GM21825 (cell line): ENCODE measurements at regions not wholly inside any gene's neighbourhood (a gene's known extent, or its start where the extent isn't known, plus 50 kb on each side); places are given as distances from the start of the nearest gene placed in this dataset.

Experiments used
- ATAC-seq: cut with Tn5 transposase; IDR thresholded peaks from one replicate; pipeline ENCODE4 v1.9.1; 2021; ENCODE audit warnings: mild to moderate bottlenecking, moderate library complexity; ENCODE audit not compliant: unreplicated experiment

DNA sequence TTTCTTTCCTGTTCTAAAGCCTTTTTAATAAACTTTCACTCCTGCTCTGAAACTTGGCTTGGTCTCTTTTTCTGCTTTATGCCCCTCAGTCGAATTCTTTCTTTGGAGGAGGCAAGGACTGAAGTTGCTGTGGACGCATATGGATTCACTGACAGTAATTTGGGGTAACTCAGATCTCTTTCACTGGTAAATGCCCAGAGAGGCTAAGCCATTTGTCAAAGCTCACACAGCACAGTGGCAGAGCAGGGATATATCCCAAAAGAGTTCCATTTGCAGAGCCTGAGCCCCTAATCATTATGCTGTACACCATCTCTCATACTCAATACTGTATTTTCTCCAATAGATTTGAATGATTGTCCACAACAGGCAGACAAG, 72.3 kb upstream of the GALNT15 start:
- ATAC-seq: no peak

DNA sequence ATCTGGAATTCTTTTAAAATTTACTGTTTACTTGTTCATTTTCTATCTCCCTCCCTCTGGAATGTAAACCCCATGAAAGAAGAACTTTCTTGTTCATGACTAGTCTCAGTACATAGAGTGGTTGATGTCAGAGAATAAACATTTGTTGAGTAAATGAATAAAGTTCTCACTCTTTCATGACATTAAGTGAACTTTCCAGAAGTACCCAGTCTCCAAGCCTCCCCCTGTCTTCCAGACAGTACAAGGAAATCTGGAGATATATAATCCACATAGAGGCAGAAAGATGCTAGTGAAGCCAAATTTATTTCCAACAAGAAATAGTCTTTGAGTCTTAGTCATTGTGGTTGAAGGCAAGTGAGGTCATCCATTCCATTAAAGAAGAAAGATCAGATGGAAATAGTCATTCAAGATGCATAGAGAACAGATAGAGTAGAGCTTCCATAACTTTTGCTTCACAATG, 71.5 kb upstream of the GALNT15 start:
- no peak for ATAC-seq

DNA sequence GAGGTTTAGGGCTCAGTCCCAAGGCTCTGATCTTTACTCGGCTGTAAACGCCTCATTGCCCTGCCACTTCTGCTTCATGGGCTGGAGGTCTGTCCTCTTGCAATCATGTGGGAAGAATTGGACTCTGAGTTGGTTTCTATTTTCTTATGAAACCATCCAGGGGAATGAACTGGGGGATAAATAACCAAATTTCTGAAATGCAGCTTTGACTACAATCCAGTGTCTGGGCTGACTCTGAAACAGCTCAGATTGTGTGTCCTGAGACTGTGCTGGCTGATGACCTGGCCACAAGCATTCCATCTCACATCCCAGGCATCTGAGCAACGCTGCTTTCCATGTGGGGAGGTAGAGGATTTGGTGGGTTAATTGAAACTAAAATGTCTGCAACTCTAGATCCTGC, 71.0 kb upstream of the GALNT15 start:
- no peak for ATAC-seq

DNA sequence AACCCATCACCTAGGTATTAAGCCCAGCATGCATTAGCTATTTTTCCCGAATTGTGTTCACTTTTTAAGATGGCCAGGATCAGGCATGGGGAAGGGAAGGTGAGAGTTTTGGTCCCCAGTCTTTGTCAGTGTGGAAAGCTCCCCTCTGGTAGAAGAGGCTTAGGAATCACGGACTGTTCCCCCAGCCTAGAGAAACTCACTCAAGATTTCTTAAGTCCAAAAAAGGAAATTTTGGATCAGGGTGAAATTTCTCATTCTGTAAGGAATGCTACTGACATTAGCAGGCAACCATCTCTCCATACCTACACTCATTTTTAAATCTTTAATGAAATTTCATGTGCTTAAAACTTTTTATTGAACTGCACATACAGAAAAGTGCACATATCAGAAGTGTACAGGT, 70.3 kb upstream of the GALNT15 start:
- no peak for ATAC-seq

DNA sequence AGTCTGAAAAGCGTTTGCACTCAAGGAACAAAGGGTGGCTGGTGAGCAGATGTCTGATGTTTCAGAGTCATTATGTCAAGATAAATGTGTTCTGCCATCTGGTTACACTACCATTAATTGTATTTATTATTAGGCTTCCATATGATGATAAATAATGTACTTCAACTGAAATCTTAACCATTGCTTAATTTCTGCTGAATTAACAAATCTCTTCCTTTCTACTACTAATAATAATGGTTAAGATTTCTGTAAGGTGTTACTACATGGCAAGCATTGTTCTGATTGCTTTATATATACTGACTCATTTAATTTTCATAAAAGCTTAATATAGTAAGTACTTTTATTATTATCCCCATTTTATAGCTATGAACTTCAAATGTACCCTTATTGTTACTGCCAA, 68.4 kb upstream of the GALNT15 start:
- ATAC-seq: no peak

DNA sequence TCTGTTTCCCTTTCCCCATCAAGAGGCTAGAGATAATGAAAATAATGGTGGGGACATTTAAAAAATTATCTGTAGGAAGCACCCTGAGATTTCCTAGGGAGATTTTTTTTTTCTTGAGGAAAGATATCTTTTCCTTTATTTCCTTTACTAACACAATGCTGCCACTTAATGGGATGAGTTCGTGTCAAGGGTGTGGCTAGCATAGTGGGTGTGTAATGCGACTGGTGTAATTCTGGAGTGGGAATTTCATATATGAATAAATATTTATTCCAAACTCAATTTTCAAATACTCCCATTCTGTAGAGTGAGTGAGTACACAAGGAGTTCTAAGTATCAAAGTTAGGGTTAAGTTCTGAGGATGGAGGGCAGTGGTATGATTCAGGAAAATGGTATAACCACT, 66.1 kb upstream of the GALNT15 start:
- no peak for ATAC-seq

DNA sequence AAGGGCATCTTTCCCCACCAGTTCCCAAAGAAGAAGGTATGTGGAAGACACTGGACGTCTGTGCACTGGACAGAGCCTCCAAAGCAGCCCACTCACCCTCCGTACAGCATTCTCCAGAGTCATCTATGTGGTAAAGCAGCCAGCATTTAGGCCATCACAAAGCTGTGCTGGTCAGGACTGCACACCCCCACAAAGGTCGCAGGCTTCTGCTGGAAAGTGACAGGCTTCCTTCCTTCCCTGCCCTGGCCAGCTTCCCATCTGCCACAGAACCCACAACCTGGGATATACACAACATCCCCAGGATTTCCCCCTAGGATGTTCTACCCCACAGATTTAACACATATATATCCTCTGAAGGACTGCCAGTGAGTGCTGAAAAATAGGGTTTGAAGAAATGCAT, 64.6 kb upstream of the GALNT15 start:
- no peak for ATAC-seq

DNA sequence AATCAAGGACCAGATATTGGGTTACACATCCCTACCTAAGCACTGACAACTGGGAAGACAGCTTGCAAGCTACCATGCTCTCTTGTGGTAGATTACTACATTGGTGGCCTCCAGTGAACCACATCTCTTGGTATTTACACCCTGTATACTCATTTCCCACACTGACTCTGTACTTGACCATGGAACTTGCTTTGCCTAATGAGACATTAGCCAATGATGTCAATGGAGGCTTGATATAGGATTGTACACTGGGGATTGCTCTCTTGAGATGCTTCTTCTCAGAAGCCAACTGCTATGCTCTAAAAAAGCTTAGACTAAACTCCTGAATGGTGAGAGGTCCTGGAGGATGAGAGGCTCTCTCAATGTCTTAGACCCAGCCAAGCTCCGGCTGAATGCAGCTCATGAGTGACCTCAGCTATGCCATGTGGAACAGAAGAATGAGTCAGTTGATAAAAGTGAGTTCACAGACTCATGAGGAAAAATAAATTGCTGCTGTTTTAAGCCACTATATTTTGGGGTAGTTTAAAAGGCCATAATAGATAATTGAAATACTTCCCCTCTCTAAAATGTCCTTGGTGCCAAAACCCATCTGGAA, 61.5 kb upstream of the GALNT15 start:
- no peak for ATAC-seq

DNA sequence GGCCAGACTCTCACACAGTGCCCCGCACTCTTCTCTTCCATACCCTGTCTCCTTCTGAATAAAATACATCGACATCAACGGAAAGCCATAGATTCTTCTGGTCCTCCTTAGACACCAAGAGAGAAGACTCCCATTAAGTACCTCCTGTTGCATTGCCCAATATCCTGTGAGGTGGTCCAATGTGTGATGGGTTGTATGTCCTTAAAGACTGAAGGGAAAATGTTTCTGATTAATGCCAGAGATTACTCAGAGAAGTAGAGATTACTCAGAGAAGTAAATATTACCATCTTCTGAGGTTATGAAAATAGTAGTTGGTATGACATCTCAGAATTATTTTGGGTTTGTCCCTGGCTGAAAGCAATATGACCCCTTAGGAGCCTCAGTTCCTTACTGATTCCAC, 60.8 kb upstream of the GALNT15 start:
- ATAC-seq: no peak

DNA sequence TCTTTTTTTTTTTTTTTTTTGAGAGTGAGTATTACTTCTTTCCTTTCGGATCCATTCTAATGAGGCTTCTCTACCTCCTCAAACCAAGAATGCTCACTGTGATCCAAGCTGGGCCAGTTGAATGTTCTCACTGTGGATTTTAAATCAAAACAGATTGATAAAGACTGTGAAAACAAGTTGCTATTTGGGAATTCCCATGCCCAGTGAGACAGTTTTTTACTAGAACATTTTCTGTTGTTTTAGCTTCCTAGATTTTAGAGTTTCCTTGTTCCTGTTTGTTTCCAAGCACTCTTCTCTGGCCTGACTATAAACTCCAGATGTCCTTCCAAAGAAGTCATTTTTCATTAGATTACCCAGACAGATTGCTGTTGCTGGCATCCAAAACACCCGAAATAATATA, 60.1 kb upstream of the GALNT15 start:
- no peak for ATAC-seq

DNA sequence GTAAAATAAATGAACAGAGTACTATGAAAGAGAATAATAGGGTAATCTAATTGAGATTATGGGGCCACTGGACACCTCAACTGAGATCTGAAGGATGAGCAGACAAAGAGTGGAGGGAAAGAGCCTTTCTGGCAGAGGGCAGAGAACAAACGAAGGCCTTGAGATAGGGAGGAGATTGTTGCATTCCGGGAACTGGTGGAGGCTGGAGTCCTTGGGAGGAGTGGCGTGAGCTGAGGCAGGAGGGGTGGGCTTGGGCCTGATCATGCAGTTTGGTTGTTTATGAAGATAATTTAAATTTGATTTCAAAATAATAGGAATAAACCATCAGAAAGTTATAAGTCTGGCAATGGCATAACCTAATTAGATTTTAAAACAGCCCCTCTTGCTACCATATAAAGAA, 59.5 kb upstream of the GALNT15 start:
- ATAC-seq: no peak

DNA sequence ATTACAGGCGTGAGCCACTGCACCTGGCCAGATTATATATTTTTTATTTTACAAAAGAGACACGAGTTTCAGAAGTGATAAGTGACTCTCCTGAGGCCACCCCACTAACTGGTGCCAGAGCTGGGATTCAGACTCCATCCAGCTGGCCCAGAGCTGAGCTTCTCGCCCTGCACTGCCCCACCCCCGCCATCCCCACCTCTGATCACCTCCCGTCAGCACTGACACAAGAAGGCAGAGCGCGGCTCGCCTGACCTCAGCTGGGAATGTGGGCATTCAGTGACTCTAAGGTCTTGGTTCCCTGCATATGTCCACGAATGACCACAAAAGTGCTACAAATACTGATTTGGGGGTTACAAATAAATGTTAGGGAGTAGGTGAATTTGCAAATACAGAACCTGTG, 56.1 kb upstream of the GALNT15 start:
- ATAC-seq: no peak

DNA sequence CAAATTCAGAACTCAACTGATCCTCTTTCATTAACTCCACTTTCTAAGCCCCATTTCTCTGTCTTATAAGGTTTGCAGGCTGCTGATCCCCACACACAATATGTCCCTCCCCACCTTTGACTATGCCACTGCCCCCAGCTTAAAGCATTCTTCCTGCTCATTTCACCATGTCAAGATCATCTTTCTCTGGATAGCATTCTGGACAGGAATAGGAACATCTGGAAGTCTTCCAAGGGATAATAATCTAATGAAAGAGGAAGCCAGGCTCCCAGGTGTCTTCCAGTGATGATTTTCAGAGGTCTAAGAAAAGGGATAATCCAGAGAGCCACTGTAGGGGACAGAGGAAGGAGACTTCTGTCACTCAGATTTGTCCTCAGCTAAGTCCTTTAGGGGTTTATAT, 54.6 kb upstream of the GALNT15 start:
- no peak for ATAC-seq

DNA sequence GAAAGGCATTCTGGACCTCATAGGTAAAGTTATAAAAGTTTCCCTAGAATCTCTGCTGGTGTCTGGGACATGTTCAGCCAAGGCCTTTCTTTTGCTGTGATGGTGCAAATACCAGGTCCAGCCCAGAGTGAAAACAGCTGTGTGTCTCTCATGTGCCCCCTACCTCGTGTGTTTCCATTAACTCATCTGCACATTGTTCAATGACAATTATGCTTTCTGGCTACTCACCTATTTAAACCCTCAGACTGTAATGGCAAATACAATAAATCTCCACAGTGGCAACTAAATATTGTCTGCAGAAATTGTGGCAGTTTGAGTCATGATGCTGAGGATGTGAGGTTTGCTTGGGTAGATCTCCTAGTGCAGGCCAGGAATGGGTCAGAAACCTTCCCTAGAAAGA, 53.1 kb upstream of the GALNT15 start:
- ATAC-seq: no peak

DNA sequence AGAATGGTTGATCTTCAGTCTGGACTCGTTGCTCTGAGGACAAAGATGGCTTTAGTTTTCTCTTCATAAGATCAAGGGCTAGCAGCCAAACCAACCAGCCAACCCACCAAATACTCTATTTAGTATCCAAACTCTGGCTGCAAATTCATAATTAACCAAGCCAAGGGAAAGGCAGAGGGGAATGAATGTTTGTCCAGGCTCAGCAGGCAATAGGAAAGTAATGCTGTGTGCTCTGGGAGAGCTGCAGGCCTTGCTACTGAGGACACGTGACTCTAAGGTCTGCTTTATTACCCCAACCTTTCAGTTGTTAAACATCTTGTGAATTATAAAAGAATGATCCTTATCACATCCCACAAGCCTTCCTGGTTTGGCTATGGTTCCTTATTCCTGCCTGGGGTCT, 52.3 kb upstream of the GALNT15 start:
- no peak for ATAC-seq

DNA sequence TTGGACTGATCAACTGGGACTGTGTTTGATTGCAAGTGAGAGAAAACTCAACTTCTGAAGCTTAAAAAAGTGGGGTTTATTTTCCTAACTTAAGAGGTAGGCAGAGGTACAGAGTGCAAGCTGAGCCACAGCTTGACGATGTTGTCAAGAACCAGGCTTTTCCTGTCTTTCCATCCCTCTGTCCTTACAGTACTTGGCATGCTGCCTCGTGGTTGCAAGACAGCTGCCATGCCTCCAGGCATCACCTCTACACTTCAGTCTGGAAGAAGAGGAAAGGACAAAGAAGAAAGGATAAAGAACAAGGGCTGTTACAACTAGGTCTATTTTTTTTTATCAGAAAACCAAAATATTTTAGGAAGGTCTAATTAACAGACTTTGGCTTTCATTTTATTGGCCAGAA, 51.8 kb upstream of the GALNT15 start:
- ATAC-seq: no peak

DNA sequence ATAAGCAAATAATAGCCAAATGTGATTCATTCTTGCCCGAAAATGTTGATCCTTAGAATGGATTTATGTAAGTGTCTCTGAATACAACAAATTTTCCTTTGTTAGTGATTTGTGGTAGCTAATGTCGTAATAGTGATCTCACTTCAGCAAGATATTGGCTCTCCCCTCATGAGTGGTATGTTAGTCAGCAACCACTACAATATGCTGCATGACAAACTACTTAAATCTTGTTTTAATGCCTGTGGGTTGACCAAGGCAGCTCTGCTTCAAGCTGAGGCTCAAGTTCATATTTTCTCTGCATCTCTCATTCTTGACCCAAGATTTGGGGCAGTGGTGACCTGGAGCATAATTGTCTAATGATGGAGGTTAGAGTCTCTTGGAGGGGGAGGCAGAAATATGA, 49.8 kb upstream of the GALNT15 start:
- ATAC-seq: no peak
